GM12892 (cell line): ENCODE measurements at regions not wholly inside any gene's neighbourhood (a gene's known extent, or its start where the extent isn't known, plus 50 kb on each side); places are given as distances from the start of the nearest gene placed in this dataset.

Experiments
- DNase-seq: peaks from one replicate; pipeline ENCODE4 v3.0.0; 2011; ENCODE audit not compliant: insufficient read length
- FAIRE-seq: peaks from 2 replicates; lab custom pipeline; 2011; peaks lifted over from hg19 to GRCh38; lab: Jason Lieb, UNC
- POLR2A ChIP-seq: IDR thresholded peaks from 2 replicates; pipeline ENCODE4 v1.6.1; 2011; ENCODE audit warnings: low read depth, low read length, control low read depth
- POLR2AphosphoS5 ChIP-seq: IDR thresholded peaks from 2 replicates; pipeline ENCODE4 v1.6.1; 2011; ENCODE audit warnings: low read depth, low read length, control low read depth
- TAF1 ChIP-seq: IDR thresholded peaks from 2 replicates; pipeline ENCODE4 v1.6.1; 2011; ENCODE audit warnings: low read depth, mild to moderate bottlenecking, control low read depth, low read length, borderline replicate concordance

DNA sequence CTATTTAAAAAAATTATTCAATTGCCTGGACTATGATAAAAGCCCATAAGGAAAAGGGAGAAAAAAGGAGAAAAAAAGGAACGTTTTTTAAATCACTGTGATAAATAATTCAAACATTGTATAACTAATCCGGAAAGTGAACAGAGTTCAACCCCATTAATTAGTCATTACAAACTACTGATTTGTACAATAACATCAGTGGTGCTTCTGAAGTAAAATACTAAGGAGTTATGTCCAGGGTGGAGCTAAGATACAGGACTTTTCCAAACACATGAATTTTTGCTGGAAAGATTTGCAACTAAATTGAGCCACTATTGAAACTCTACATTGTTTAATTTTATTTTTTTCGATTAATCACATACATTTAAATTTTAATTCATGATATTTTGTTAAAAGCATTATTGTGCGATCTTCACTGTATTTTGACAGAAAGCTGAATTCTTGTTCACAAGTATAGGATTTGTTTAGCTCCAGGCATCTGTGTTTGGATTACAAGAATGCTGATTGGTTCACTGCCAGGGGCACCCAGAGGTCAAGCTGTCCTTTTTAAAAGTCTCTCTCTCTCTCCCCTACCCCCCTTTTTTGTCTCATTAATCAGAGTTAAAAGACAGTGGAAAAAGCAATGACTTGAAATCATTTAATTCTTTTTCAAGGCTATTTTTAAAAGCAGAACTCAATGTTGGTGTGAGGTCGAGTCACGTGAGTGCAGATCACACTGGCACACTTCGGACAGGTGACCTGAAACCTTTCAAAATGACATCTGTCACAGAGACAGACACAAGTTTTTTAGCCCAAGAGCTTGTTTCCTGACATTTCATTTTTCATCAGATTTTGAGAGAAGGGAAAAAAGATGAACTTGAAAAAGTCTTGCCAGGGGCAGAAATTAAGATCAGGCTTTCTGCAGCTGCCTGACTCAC is 387.3 kb downstream of the NR2F1-AS1 start:
- TF ChIP-seq POLR2AphosphoS5 (no peak), POLR2A (no peak), TAF1 (no peak)
- no peak for FAIRE-seq
- DNase-seq: no peak

DNA sequence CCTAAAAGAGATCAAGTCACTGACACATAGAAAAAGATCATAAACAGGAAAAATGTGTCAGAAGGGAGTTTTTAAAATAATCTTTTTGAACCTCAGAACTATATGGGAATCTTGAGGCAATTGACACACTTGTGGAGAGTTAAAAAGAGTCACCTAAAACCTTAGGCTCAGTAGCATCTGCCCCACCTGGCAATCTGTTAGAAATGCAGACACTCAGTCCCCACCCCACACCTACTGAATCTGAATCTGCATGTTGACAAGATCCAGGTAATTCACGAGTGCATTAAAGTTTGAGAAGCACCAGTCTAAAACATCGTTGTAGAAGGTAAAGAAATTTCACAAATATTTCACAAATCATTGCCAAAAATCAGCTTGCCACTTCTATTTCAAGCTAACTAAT is 388.3 kb downstream of the NR2F1-AS1 start:
- TF ChIP-seq POLR2A (no peak), TAF1 (no peak), POLR2AphosphoS5 (no peak)
- DNase-seq (no peak), FAIRE-seq (no peak)

DNA sequence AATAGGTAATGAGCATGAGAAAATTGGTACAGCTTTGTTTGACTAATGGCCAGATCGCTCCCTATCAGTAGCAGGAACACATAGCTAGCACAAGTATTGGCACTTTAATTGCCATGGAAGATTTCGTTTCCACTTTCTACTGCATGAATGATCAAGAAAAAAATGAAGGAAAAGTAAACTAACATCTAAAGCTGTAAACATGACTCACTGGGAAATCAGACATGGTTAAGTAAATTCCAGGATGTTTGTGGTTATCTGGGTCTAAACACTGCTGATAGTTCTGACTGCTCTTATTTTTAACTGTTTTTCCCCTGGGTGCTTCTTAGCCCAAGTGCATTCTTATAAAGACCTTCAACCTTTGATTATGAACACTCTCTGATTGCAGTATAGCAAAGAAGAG is 388.9 kb downstream of the NR2F1-AS1 start:
- DNase-seq (no peak), FAIRE-seq (no peak)
- TF ChIP-seq POLR2AphosphoS5 (no peak), TAF1 (no peak), POLR2A (no peak)

DNA sequence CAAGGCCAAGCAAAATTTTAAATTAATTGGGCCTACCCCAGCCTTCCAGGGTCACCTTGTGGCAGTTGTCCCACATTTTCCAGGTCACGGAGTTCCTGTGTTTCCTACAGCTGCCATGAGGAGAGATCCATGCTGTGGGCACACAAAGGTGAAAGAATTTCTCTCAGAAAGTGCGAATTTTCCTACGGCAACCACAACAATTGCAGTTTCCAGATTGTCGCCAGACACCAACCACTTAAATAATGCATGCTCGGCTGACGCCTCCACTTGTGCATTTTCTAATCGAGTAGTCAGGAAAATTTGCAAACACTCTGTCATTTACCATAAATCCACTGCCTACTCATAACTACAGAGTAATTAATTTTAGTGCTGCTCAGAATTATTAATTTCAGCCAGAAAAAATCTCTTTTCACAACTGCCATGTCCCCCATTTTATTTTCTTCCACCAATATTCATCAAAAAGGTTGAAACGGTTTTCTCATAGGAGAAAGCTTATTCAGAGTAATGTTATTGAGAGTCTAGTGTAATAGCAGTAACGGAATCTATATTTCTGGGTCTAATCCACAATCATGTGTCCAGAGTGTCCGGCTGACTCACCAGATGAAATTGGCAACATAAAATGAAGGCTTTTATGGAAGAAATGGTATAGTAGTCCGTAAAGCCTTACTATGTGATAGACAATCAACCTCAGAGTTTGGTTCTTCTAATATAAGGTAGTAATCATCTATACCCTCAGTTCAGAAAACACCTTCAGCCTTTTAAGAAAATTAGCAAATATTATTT is 389.8 kb downstream of the NR2F1-AS1 start:
- FAIRE-seq: no peak
- no peak for TF ChIP-seq TAF1
- TF ChIP-seq POLR2AphosphoS5: no peak
- TF ChIP-seq POLR2A: no peak
- DNase-seq: no peak

DNA sequence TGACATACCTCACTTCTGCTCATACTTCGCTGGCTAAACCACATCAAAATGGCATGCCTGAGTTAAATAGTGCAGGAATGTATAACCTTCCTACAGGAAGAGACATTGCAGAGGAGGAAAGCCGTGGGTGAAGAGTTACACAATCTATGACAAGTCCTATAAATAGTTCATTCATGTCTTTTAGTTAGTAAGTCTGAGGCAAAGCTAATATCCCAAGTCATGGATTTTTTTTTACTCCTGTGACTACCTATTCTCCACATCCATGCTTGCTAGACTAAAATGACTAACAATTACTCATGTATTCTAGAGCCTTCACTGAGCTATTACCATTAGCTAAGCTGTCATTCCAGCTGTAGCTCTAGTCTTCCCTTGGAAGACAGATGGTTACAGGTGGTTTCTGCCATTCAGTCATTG is 391.3 kb downstream of the NR2F1-AS1 start:
- DNase-seq (no peak), FAIRE-seq (no peak)
- TF ChIP-seq TAF1: no peak
- TF ChIP-seq POLR2AphosphoS5: no peak
- no peak for TF ChIP-seq POLR2A

DNA sequence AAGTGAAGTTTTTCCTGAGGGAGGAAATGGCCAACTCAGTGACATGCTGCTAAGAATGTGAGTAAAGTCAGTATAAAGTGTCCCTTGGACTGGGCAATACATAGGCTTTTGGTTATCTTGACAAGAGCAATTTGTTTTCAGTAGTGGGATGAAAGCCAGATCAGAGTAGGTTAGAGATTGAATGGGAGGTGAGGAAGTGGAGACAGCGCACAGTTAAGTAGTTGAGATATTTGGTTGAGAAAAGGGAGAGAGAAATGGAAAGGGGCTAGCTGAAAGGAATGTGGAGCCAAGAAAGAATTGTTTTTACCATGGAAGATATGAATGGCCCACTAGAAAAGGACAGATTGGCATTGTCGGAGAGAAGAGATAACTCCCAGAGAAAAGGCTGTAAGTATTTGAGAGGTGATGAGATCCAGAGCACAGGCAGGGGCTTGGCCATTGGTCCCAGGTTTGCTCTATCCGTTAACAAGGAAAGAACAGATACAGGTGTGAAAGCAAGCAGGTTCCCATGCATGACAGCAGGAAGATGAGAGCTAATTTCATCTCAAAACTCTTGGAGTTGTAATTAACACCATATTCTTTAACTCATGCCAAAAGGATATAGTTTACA is 392.0 kb downstream of the NR2F1-AS1 start:
- DNase-seq (no peak), FAIRE-seq (no peak)
- no peak for TF ChIP-seq POLR2A
- no peak for TF ChIP-seq POLR2AphosphoS5
- no peak for TF ChIP-seq TAF1

DNA sequence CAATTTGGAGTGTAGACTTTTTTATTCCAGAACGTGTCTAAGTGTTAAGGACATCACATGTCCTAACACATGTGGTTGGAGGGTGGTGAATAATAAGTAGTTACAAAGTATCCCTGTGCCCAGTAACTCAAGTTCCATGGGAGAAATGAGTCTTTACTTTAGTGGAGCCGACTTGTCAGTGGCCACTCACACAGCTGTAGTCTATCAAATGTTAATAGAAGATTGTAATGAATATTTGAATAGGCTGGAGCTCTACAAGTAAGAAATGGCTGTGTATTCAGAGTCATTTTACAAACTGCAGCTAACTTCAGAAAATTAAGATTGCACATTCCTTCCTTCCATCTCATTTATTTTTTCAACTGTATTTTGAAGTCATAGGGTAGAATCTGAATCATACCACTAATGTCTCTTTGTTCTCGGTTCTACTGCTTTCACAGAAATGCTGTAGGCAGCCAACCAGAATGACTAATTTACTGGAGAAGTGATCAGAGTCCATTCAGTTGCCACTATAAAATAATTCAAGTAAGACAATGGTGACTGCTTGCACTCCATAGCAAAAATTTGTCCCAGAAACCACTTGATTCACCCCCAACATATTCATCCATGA is 394.8 kb downstream of the NR2F1-AS1 start:
- no peak for DNase-seq
- FAIRE-seq: no peak
- TF ChIP-seq POLR2A (no peak), TAF1 (no peak), POLR2AphosphoS5 (no peak)

DNA sequence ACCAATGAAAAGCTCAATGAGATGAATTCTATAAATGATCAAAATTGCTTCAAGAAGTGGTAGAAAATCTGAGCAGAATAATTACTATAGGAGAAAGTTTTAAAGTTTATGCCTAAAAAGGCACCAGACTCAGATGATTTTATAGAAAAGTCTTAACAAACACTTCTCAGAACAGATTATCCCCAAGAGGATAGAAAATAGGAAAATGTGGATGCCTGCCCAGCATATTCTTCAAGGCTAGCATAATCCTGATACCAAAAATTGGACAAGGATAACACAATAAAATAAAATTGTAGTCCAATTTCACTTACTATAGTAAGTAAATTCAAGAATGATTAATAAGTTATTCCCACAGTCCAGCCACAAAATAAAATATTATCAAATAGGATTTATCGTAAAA is 397.0 kb downstream of the NR2F1-AS1 start:
- FAIRE-seq (no peak), DNase-seq (no peak)
- TF ChIP-seq TAF1 (no peak), POLR2AphosphoS5 (no peak)

DNA sequence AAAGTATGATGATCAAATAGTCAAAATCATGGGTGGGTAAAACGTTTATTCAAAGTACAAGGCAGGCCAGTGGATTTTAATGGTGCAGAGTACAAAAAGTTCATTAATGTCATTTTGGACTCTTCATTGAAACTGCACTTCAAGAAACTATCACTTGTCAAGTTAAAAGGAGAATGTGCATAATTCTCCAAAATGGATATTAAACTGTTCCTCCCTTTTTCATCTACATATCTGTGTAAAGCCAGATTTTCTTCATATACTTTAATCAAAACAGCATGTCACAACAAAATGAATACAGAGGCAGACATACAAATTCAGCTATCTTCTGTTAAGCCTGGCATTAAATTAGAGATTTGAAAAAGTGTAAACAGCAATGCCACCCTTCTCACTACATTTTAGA is 401.6 kb downstream of the NR2F1-AS1 start:
- TF ChIP-seq POLR2AphosphoS5 (no peak), POLR2A (no peak), TAF1 (no peak)
- no peak for DNase-seq
- FAIRE-seq: no peak

DNA sequence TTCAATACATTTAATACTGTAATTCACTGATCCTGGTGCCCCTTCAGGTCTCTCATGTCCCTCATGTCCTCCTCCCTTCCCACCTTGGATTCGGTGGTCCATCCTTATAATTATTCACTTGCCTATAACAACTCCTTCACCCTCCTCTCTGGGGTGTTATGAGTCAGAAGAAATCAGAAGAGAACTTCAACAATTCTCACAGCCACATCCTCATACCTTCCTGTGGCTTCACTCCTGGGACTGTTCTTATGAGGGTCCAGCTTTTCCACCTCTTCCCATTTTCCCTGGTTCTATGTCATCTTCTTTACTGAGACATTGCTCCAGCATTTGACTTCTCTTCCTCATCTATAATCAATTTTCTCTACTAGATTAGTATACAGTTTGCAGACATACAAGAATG is 406.1 kb downstream of the NR2F1-AS1 start:
- DNase-seq (no peak), FAIRE-seq (no peak)
- TF ChIP-seq TAF1: no peak
- no peak for TF ChIP-seq POLR2AphosphoS5
- no peak for TF ChIP-seq POLR2A

DNA sequence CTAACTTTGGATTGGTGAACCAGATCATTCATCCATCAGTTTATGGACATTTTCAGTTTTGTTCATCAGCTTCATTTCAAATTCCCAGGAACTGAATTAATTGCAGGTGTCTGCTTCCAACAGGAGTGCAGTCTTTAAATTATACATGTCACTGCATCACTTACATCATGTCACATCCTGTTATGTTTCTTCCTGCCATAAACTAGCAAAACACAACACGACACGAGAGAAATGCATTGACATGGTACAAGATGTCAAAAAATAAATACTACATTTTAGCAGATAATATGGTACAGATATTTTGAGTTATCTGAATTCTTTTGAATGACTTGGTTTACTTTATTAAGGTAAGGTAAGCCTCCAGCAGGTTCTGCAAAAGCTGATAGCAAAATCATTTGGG is 415.5 kb downstream of the NR2F1-AS1 start:
- DNase-seq (no peak), FAIRE-seq (no peak)
- TF ChIP-seq POLR2AphosphoS5: no peak
- no peak for TF ChIP-seq TAF1
- TF ChIP-seq POLR2A: no peak
